Activated CD8-positive, alpha-beta memory T cell treated with anti-CD3 and anti-CD28 coated beads, Interleukin-2, amount 10 ng/mL, durations not matched to agents 7 days and 5 days (primary cell): ENCODE measurements at regions not wholly inside any gene's neighbourhood (a gene's known extent, or its start where the extent isn't known, plus 50 kb on each side); places are given as distances from the start of the nearest gene placed in this dataset.

Source experiments
- ATAC-seq: fragments of 150-1000 bp; cut with Tn5 transposase; one replicate; pipeline ENCODE4 v1.10.0; 2021; ENCODE audit warnings: moderate library complexity
- CTCF ChIA-PET: fragments of 350-600 bp; sonication (Branson Sonifier 250); formaldehyde crosslinking; loops from one replicate; lab custom pipeline; 2021; ENCODE audit warnings: antibody characterized with exemption; lab: Charles Lee
- DNase-seq: peaks from one replicate; pipeline ENCODE4 v3.0.0-alpha.2; 2020
- H3K27ac Mint-ChIP-seq: one replicate; pipeline ENCODE4 v1.8.0; 2021; ENCODE audit warnings: mild to moderate bottlenecking, mixed read lengths
- H3K27me3 Mint-ChIP-seq: one replicate; pipeline ENCODE4 v1.8.0; 2021; ENCODE audit warnings: mixed read lengths
- H3K36me3 Mint-ChIP-seq: one replicate; pipeline ENCODE4 v1.8.0; 2021; ENCODE audit warnings: mild to moderate bottlenecking, mixed read lengths
- H3K4me1 Mint-ChIP-seq: one replicate; pipeline ENCODE4 v1.8.0; 2021; ENCODE audit warnings: mixed read lengths
- H3K4me3 Mint-ChIP-seq: one replicate; pipeline ENCODE4 v1.8.0; 2021; ENCODE audit warnings: mild to moderate bottlenecking, moderate library complexity, mixed read lengths
- H3K9me3 Mint-ChIP-seq: one replicate; pipeline ENCODE4 v1.8.0; 2022; ENCODE audit warnings: low read depth, mixed read lengths

- no peak for ATAC-seq
- Mint-ChIP-seq H3K4me3 (no peak overlapping the region), H3K27ac (no peak overlapping the region), H3K9me3 (no peaks in the 10 kb centered on the region), H3K36me3 (no peaks in the 10 kb centered on the region), H3K27me3 (no peaks in the 10 kb centered on the region), H3K4me1 (peaks cover 8% of the 10 kb centered on the region)
- CTCF ChIA-PET: interaction anchor here (0.9 kb wide), 1 partner anchor 18 kb away, joined by 3 read pairs; no protein-coding TSS in a partner anchor
- DNase-seq: no peak
These were observed 302.5 kb upstream of the ACVR2A start for GRCh38 chr2:147542351-147542750.

- H3K9me3 Mint-ChIP-seq: no peaks in the 10 kb centered on the region
- H3K36me3 Mint-ChIP-seq: no peaks in the 10 kb centered on the region
- ATAC-seq: no peak
- H3K27me3 Mint-ChIP-seq: no peaks in the 10 kb centered on the region
- DNase-seq: no peak
- no peak overlapping the region for H3K4me3 Mint-ChIP-seq
- peaks cover 6% of the 10 kb centered on the region for H3K4me1 Mint-ChIP-seq
- CTCF ChIA-PET: interaction anchor here (0.9 kb wide), 1 partner anchor 19 kb away, joined by 3 read pairs; no protein-coding TSS in a partner anchor
- H3K27ac Mint-ChIP-seq: no peak overlapping the region
These were observed 303.5 kb upstream of the ACVR2A start for GRCh38 chr2:147541314-147541713.

- Mint-ChIP-seq H3K9me3 (no peaks in the 10 kb centered on the region), H3K27me3 (no peaks in the 10 kb centered on the region), H3K4me1 (no peaks in the 10 kb centered on the region), H3K4me3 (no peak overlapping the region), H3K36me3 (no peaks in the 10 kb centered on the region), H3K27ac (no peak overlapping the region)
- CTCF ChIA-PET: no interaction called here
- DNase-seq: no peak
- no peak for ATAC-seq
These were observed 306.0 kb upstream of the ACVR2A start for GRCh38 chr2:147538821-147539220.

- H3K9me3 Mint-ChIP-seq: no peaks in the 10 kb centered on the region
- H3K4me1 Mint-ChIP-seq: no peaks in the 10 kb centered on the region
- no peak for ATAC-seq
- H3K36me3 Mint-ChIP-seq: no peaks in the 10 kb centered on the region
- H3K4me3 Mint-ChIP-seq: no peak overlapping the region
- H3K27ac Mint-ChIP-seq: no peak overlapping the region
- no peaks in the 10 kb centered on the region for H3K27me3 Mint-ChIP-seq
- CTCF ChIA-PET: no interaction called here
- DNase-seq: no peak
These were observed 306.7 kb upstream of the ACVR2A start for GRCh38 chr2:147538088-147538487.

- no peak overlapping the region for H3K4me3 Mint-ChIP-seq
- CTCF ChIA-PET: no interaction called here
- H3K9me3 Mint-ChIP-seq: no peaks in the 10 kb centered on the region
- H3K4me1 Mint-ChIP-seq: no peaks in the 10 kb centered on the region
- ATAC-seq (no peak), DNase-seq (no peak)
- no peaks in the 10 kb centered on the region for H3K36me3 Mint-ChIP-seq
- H3K27ac Mint-ChIP-seq: no peak overlapping the region
- no peaks in the 10 kb centered on the region for H3K27me3 Mint-ChIP-seq
These were observed 313.6 kb upstream of the ACVR2A start for GRCh38 chr2:147531269-147531668.

- no peak for ATAC-seq
- no peak overlapping the region for H3K27ac Mint-ChIP-seq
- H3K9me3 Mint-ChIP-seq: no peaks in the 10 kb centered on the region
- no peaks in the 10 kb centered on the region for H3K27me3 Mint-ChIP-seq
- CTCF ChIA-PET: no interaction called here
- no peak overlapping the region for H3K4me3 Mint-ChIP-seq
- DNase-seq: no peak
- no peaks in the 10 kb centered on the region for H3K4me1 Mint-ChIP-seq
- H3K36me3 Mint-ChIP-seq: no peaks in the 10 kb centered on the region
These were observed 314.8 kb upstream of the ACVR2A start for GRCh38 chr2:147530033-147530432.

GRCh38 chr2:147525819-147526489, 318.9 kb upstream of the ACVR2A start:
- H3K27me3 Mint-ChIP-seq: no peaks in the 10 kb centered on the region
- H3K9me3 Mint-ChIP-seq: no peaks in the 10 kb centered on the region
- no peaks in the 10 kb centered on the region for H3K36me3 Mint-ChIP-seq
- H3K4me3 Mint-ChIP-seq: no peak overlapping the region
- H3K4me1 Mint-ChIP-seq: no peaks in the 10 kb centered on the region
- ATAC-seq (no peak), DNase-seq (no peak)
- H3K27ac Mint-ChIP-seq: no peak overlapping the region
- CTCF ChIA-PET: no interaction called here

- H3K27ac Mint-ChIP-seq: no peak overlapping the region
- H3K4me3 Mint-ChIP-seq: no peak overlapping the region
- ATAC-seq (no peak), DNase-seq (no peak)
- CTCF ChIA-PET: no interaction called here
- no peaks in the 10 kb centered on the region for H3K4me1 Mint-ChIP-seq
- H3K9me3 Mint-ChIP-seq: no peaks in the 10 kb centered on the region
- H3K27me3 Mint-ChIP-seq: no peaks in the 10 kb centered on the region
- H3K36me3 Mint-ChIP-seq: no peaks in the 10 kb centered on the region
These were observed 319.9 kb upstream of the ACVR2A start for GRCh38 chr2:147524912-147525311.

- CTCF ChIA-PET: no interaction called here
- Mint-ChIP-seq H3K27ac (no peak overlapping the region), H3K4me3 (no peak overlapping the region), H3K36me3 (no peaks in the 10 kb centered on the region), H3K27me3 (no peaks in the 10 kb centered on the region), H3K4me1 (no peaks in the 10 kb centered on the region), H3K9me3 (no peaks in the 10 kb centered on the region)
- ATAC-seq: no peak
- DNase-seq: no peak
These were observed 321.4 kb upstream of the ACVR2A start for GRCh38 chr2:147523415-147523814.

GRCh38 chr2:147521936-147522335, 322.9 kb upstream of the ACVR2A start:
- Mint-ChIP-seq H3K36me3 (no peaks in the 10 kb centered on the region), H3K4me1 (no peaks in the 10 kb centered on the region), H3K27ac (no peak overlapping the region), H3K27me3 (no peaks in the 10 kb centered on the region), H3K4me3 (no peak overlapping the region), H3K9me3 (no peaks in the 10 kb centered on the region)
- DNase-seq (no peak), ATAC-seq (no peak)
- CTCF ChIA-PET: no interaction called here

GRCh38 chr2:147520817-147521216, 324.0 kb upstream of the ACVR2A start:
- H3K36me3 Mint-ChIP-seq: no peaks in the 10 kb centered on the region
- no peak overlapping the region for H3K4me3 Mint-ChIP-seq
- ATAC-seq (no peak), DNase-seq (no peak)
- CTCF ChIA-PET: no interaction called here
- no peaks in the 10 kb centered on the region for H3K4me1 Mint-ChIP-seq
- H3K27me3 Mint-ChIP-seq: no peaks in the 10 kb centered on the region
- H3K27ac Mint-ChIP-seq: no peak overlapping the region
- no peaks in the 10 kb centered on the region for H3K9me3 Mint-ChIP-seq

- no peaks in the 10 kb centered on the region for H3K36me3 Mint-ChIP-seq
- H3K27me3 Mint-ChIP-seq: no peaks in the 10 kb centered on the region
- H3K9me3 Mint-ChIP-seq: no peaks in the 10 kb centered on the region
- DNase-seq: no peak
- H3K27ac Mint-ChIP-seq: no peak overlapping the region
- H3K4me3 Mint-ChIP-seq: no peak overlapping the region
- no peak for ATAC-seq
- CTCF ChIA-PET: no interaction called here
- H3K4me1 Mint-ChIP-seq: no peaks in the 10 kb centered on the region
These were observed 325.7 kb upstream of the ACVR2A start for GRCh38 chr2:147519178-147519577.

GRCh38 chr2:147515213-147515612, 329.6 kb upstream of the ACVR2A start:
- no peak overlapping the region for H3K4me3 Mint-ChIP-seq
- DNase-seq: no peak
- no peaks in the 10 kb centered on the region for H3K36me3 Mint-ChIP-seq
- no peak for ATAC-seq
- CTCF ChIA-PET: no interaction called here
- no peaks in the 10 kb centered on the region for H3K9me3 Mint-ChIP-seq
- no peaks in the 10 kb centered on the region for H3K4me1 Mint-ChIP-seq
- H3K27ac Mint-ChIP-seq: no peak overlapping the region
- H3K27me3 Mint-ChIP-seq: peaks cover 4% of the 10 kb centered on the region

- no peaks in the 10 kb centered on the region for H3K4me1 Mint-ChIP-seq
- ATAC-seq: no peak
- H3K27ac Mint-ChIP-seq: no peak overlapping the region
- no peak for DNase-seq
- H3K36me3 Mint-ChIP-seq: no peaks in the 10 kb centered on the region
- no peak overlapping the region for H3K4me3 Mint-ChIP-seq
- CTCF ChIA-PET: no interaction called here
- no peaks in the 10 kb centered on the region for H3K9me3 Mint-ChIP-seq
- peaks cover 4% of the 10 kb centered on the region for H3K27me3 Mint-ChIP-seq
These were observed 332.6 kb upstream of the ACVR2A start for GRCh38 chr2:147512206-147512605.
